Large intestine (tissue), 3 donors: ENCODE measurements at regions not wholly inside any gene's neighbourhood (a gene's known extent, or its start where the extent isn't known, plus 50 kb on each side); places are given as distances from the start of the nearest gene placed in this dataset.
"Not testable (repeated sequence)": the region's sequence is repeated elsewhere in the genome, so short reads cannot be mapped to it uniquely, and the experiment has no call there.

ENCODE experiments used
- DNase-seq, 2 donors: peaks; one replicate each; pipeline versions ENCODE4 v3.0.0 to v3.0.0-alpha.2; 2013
- H3K27ac ChIP-seq: one replicate; pipeline ENCODE4 v1.5.1; 2013; ENCODE audit warnings: low read length
- H3K27me3 ChIP-seq: 2 replicates; pipeline ENCODE4 v1.6.1; 2013; ENCODE audit warnings: low read length; ENCODE audit not compliant: control insufficient read depth, insufficient read depth
- H3K36me3 ChIP-seq: 2 replicates; pipeline ENCODE4 v1.6.1; 2013; ENCODE audit warnings: low read length; ENCODE audit not compliant: control insufficient read depth, insufficient read depth
- H3K4me1 ChIP-seq: one replicate; pipeline ENCODE4 v1.6.1; 2013; ENCODE audit warnings: low read length; ENCODE audit not compliant: control insufficient read depth, insufficient read depth
- H3K4me3 ChIP-seq: one replicate; pipeline ENCODE4 v1.5.1; 2013; ENCODE audit warnings: low read length
- H3K9me3 ChIP-seq: one replicate; pipeline ENCODE4 v1.6.1; 2013; ENCODE audit warnings: mild to moderate bottlenecking, low read depth, low read length, moderate library complexity; ENCODE audit not compliant: control insufficient read depth
- WGBS: methylation state at CpG from one replicate; pipeline ENCODE4 v1.1.5; 2013; ENCODE audit warnings: low lambda C conversion rate; ENCODE audit not compliant: insufficient coverage; 5-methylcytosine and 5-hydroxymethylcytosine counted together

- H3K27me3 ChIP-seq, result no peaks in the 10 kb centered on the region
- no peak overlapping the region for H3K4me3 ChIP-seq
- no peak for DNase-seq
- no peaks in the 10 kb centered on the region for H3K9me3 ChIP-seq
- no peak overlapping the region for H3K27ac ChIP-seq
- no peaks in the 10 kb centered on the region for H3K4me1 ChIP-seq
- WGBS, result 67% methylated on average over 1 of the region's 2 CpGs
- H3K36me3 ChIP-seq, result no peaks in the 10 kb centered on the region
Observed at GRCh38 chrX:26914232-26914631, 548.9 kb downstream of the PPP4R3C start.

DNA sequence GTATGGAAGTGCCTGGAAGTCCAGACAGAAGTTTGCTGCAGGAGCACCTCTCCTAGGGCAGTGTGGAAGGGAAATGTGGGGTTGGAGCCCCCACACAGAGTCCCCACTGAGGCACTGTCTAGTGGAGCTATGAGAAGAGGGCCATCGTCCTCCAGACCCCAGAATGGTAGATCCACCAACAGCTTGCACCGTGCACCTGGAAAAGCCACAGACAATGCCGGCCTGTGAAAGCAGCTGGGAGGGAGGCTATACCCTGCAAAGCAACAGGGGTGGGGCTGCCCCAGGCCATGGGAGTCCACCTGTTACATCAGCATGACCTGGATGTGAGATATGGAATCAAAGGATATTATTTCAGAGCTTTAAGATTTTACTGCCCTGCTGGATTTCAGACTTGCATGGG, 551.4 kb downstream of the PPP4R3C start:
- H3K27ac ChIP-seq, H3K4me1 ChIP-seq, H3K4me3 ChIP-seq, DNase-seq, H3K27me3 ChIP-seq, H3K9me3 ChIP-seq, H3K36me3 ChIP-seq: not testable (repeated sequence)
- no CpG with 5 or more reads among the region's 3 CpGs for WGBS

- WGBS, result no CpG with 5 or more reads among the region's 2 CpGs
- Histone ChIP-seq H3K9me3 (no peaks in the 10 kb centered on the region), H3K4me3 (no peak overlapping the region), H3K4me1 (no peaks in the 10 kb centered on the region), H3K27me3 (no peaks in the 10 kb centered on the region), H3K36me3 (no peaks in the 10 kb centered on the region), H3K27ac (no peak overlapping the region)
- DNase-seq, result no peak
Observed at GRCh38 chrX:26909728-26910127, 553.4 kb downstream of the PPP4R3C start.

DNA sequence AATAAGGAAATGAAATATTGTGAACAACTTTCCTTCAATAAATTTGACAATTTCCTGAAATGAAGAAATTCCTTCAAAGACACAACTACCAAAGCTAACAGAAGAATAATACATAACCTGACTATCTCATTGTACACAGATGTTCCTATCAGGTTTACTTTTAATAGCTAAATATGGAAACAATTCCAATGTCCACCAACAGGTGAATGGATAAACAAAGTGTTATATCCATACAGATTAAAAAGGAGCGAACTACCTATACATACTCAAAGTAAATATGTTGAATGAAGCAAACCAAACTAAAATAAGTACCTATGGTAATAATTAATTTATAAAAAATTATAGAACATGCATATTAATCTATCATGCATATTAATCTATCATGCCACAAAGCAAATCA, 554.9 kb downstream of the PPP4R3C start:
- WGBS, result no CpG with 5 or more reads among the region's 1 CpG
- H3K4me3 ChIP-seq, result no peak overlapping the region
- no peak for DNase-seq
- H3K4me1 ChIP-seq, result no peaks in the 10 kb centered on the region
- H3K27ac ChIP-seq, result no peak overlapping the region
- no peaks in the 10 kb centered on the region for H3K27me3 ChIP-seq
- no peaks in the 10 kb centered on the region for H3K9me3 ChIP-seq
- H3K36me3 ChIP-seq, result no peaks in the 10 kb centered on the region

DNA sequence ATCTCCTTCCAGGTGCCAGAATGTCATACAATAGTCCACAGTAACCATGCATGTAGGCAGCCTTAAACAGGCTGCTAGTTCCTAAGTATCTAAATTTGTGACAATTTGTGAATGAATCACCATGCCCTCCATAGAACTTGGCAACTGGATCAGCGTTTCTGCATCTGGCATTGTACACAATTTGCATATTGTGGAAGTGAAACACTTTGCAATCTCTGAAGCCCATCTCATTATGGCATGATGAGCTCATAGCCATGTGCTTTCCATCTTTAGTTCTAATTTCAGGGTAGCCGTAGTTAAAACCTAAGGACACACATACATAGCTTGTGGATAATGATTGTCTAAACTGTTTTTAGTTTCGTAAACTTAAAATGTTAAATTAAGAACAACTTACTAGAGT, 573.6 kb downstream of the PPP4R3C start:
- no peaks in the 10 kb centered on the region for H3K4me1 ChIP-seq
- H3K36me3 ChIP-seq, result no peaks in the 10 kb centered on the region
- WGBS, result no CpG with 5 or more reads among the region's 3 CpGs
- no peak overlapping the region for H3K4me3 ChIP-seq
- DNase-seq, result no peak
- peaks cover 5% of the 10 kb centered on the region for H3K9me3 ChIP-seq
- H3K27ac ChIP-seq, result no peak overlapping the region
- no peaks in the 10 kb centered on the region for H3K27me3 ChIP-seq

- H3K4me1 ChIP-seq, result no peaks in the 10 kb centered on the region
- no peak overlapping the region for H3K4me3 ChIP-seq
- no peaks in the 10 kb centered on the region for H3K27me3 ChIP-seq
- no CpG with 5 or more reads among the region's 29 CpGs for WGBS
- DNase-seq, result no peak
- H3K36me3 ChIP-seq, result no peaks in the 10 kb centered on the region
- no peak overlapping the region for H3K27ac ChIP-seq
- H3K9me3 ChIP-seq, result peaks cover 5% of the 10 kb centered on the region
Observed at GRCh38 chrX:26873736-26874135, 589.4 kb downstream of the PPP4R3C start.

GRCh38 chrX:26871967-26872366, 591.2 kb downstream of the PPP4R3C start:
- WGBS, result no CpG with 5 or more reads among the region's 1 CpG
- Histone ChIP-seq H3K36me3 (no peaks in the 10 kb centered on the region), H3K27me3 (no peaks in the 10 kb centered on the region), H3K4me3 (no peak overlapping the region), H3K4me1 (no peaks in the 10 kb centered on the region), H3K9me3 (peaks cover 5% of the 10 kb centered on the region), H3K27ac (no peak overlapping the region)
- no peak for DNase-seq

GRCh38 chrX:26851981-26852380, 611.2 kb downstream of the PPP4R3C start:
- WGBS, result no CpG with 5 or more reads among the region's 1 CpG

DNA sequence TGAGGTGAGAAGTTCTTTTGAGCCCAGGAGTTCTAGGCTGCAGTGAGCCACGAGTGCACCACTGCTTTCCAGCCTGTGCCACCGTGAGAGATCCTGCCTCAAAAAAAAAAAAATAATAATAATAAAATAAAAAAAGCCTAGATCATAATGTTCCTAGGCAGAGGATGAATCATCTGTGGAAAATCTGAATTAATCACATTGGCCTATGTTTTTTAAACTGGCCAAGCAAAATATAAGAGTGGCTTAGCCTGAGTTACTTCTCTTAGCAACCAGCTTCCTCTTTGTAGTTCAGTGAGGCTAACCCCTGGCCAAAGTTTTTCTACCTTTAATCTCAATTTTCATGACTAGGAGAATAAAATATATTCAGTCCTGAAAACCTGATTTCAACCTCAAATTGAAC, 614.6 kb downstream of the PPP4R3C start:
- H3K4me3 ChIP-seq, result no peak overlapping the region
- H3K9me3 ChIP-seq, result no peaks in the 10 kb centered on the region
- H3K27me3 ChIP-seq, result no peaks in the 10 kb centered on the region
- H3K27ac ChIP-seq, result no peak overlapping the region
- no CpG with 5 or more reads among the region's 2 CpGs for WGBS
- no peak for DNase-seq
- no peaks in the 10 kb centered on the region for H3K4me1 ChIP-seq
- H3K36me3 ChIP-seq, result no peaks in the 10 kb centered on the region

More at GRCh38 chrX:26851981-26852380, 611.2 kb downstream of the PPP4R3C start:
- no peak overlapping the region for H3K4me3 ChIP-seq
- no peak overlapping the region for H3K27ac ChIP-seq
- DNase-seq, result no peak
- no peaks in the 10 kb centered on the region for H3K36me3 ChIP-seq
- no peaks in the 10 kb centered on the region for H3K4me1 ChIP-seq
- H3K9me3 ChIP-seq, result no peaks in the 10 kb centered on the region
- H3K27me3 ChIP-seq, result no peaks in the 10 kb centered on the region

GRCh38 chrX:26845056-26845455, 618.1 kb downstream of the PPP4R3C start:
- no peak for DNase-seq
- Histone ChIP-seq H3K36me3 (no peaks in the 10 kb centered on the region), H3K27ac (no peak overlapping the region), H3K4me3 (no peak overlapping the region), H3K4me1 (no peaks in the 10 kb centered on the region), H3K27me3 (no peaks in the 10 kb centered on the region), H3K9me3 (no peaks in the 10 kb centered on the region)
- WGBS, result no CpG with 5 or more reads among the region's 2 CpGs

GRCh38 chrX:26822448-26822847, 606.5 kb downstream of the MAGEB5 start:
- Histone ChIP-seq H3K4me1 (no peaks in the 10 kb centered on the region), H3K27me3 (no peaks in the 10 kb centered on the region), H3K36me3 (no peaks in the 10 kb centered on the region), H3K4me3 (no peak overlapping the region), H3K27ac (no peak overlapping the region), H3K9me3 (no peaks in the 10 kb centered on the region)
- DNase-seq, result no peak
- no CpG with 5 or more reads among the region's 1 CpG for WGBS
